Heart right ventricle (tissue), 16 donors: ENCODE measurements at regions not wholly inside any gene's neighbourhood (a gene's known extent, or its start where the extent isn't known, plus 50 kb on each side); places are given as distances from the start of the nearest gene placed in this dataset.

Source experiments
- ATAC-seq, 8 donors: fragments of 200-7000 bp; cut with Tn5 transposase; one replicate each; pipeline ENCODE4 v1.9.1; 2020; ENCODE audit warnings: mild to moderate bottlenecking in 8 of 8, moderate library complexity in 8 of 8, moderate number of reproducible peaks in 1 of 8
- DNase-seq, 2 donors: peaks; one replicate each; pipeline ENCODE4 v3.0.0-alpha.2; 2020
- H3K27ac ChIP-seq, 10 donors: fragments of 200-600 bp; sonication (generic) in 2 of 10; one replicate each; pipeline versions ENCODE4 v1.5.0 to v1.8.0; 2020 to 2022; ENCODE audit warnings: mild to moderate bottlenecking in 3 of 10
- H3K27me3 ChIP-seq, 7 donors: fragments of 200-600 bp; one replicate each; pipeline ENCODE4 v1.8.0; 2021 to 2022; ENCODE audit warnings: mild to moderate bottlenecking in 2 of 7
- H3K36me3 ChIP-seq, 9 donors: fragments of 200-600 bp; sonication (generic) in 1 of 9; one replicate each; pipeline versions ENCODE4 v1.5.0 to v1.8.0; 2020 to 2022; ENCODE audit warnings: mild to moderate bottlenecking in 2 of 9
- H3K4me1 ChIP-seq, 9 donors: fragments of 200-600 bp; sonication (generic) in 1 of 9; one replicate each; pipeline versions ENCODE4 v1.5.0 to v1.8.0; 2020 to 2022; ENCODE audit warnings: mild to moderate bottlenecking in 4 of 9
- H3K4me3 ChIP-seq, 10 donors: fragments of 200-600 bp; sonication (generic) in 2 of 10; one replicate each; pipeline versions ENCODE4 v1.5.0 to v1.8.0; 2020 to 2022; ENCODE audit warnings: mild to moderate bottlenecking in 7 of 10, moderate library complexity in 2 of 10
- H3K9me3 ChIP-seq, 11 donors: fragments of 200-600 bp in 10 of 11; sonication (generic) in 2 of 11; one replicate each; pipeline versions ENCODE4 v1.5.0 to v1.8.0; 2013 to 2022; ENCODE audit warnings: mild to moderate bottlenecking in 2 of 11, control low read depth in 1 of 11, moderate library complexity in 1 of 11
- WGBS, 2 donors: extraction: QIAGEN DNeasy Blood & Tissue Kit; methylation state at CpG; one replicate each; pipeline ENCODE4 v1.1.7; 2013; ENCODE audit warnings: inconsistent platforms in 1 of 2; 5-methylcytosine and 5-hydroxymethylcytosine counted together
- intact Hi-C, 10 donors: fragments of 100-400 bp; cut with DNase I; formaldehyde crosslinking; loops; one replicate each; pipeline versions ENCODE4 v1.11.1 to v1.14.2; 2022
- TF ChIP-seq, protein P1 (sequence below), 9 donors: fragments of 200-600 bp; sonication (generic) in 2 of 9; IDR thresholded peaks; one replicate each; pipeline versions ENCODE4 v1.5.0 to v1.8.0; 2021 to 2022; ENCODE audit warnings: antibody characterized with exemption in 9 of 9, mild to moderate bottlenecking in 5 of 9, moderate library complexity in 1 of 9
- donor health status: Arrhythmogenic right ventricular cardiomyopathy.
- donor health status: ischemic (EF 13 %, LVEDD 7.1; RV severe dilation, severe dysfunction).
- donor health status: healthy with polysubstance abuse.
- donor health status: DM: no; HTN: yes; CAD: no.
- donor health status: DM: no; HTN: no; CAD: no.
- donor health status: ischemic (EF 25% LVEDD 6.9; RV normal size, moderate dysfunction).
- donor health status: ischemic (EF 25% LVEDD 5.7; RV mildly dilated, moderate dysfunction).
- donor health status: healthy.
- donor health status: DM: yes; HTN: yes; CAD: no.
- donor health status: Ischemic cardiomyopathy.
- donor health status: ischemic (EF 35%, LVEDD 5.7; RV mildly dilated, moderate dysfunction).
- donor health status: nonischemic (EF 11% LVEDD 7.7; RV severe dilation, severe dysfunction).
- donor health status: DM: yes; HTN: yes; CAD: no.
- donor health status: PGD.
- donor health status: ischemic (EF 29% LVEDD 5.4; RV normal size, mild dysfunction).
- donor health status: nonischemic (EF 23%, LVEDD 6.1; RV moderate dilation, normal function).

DNA sequence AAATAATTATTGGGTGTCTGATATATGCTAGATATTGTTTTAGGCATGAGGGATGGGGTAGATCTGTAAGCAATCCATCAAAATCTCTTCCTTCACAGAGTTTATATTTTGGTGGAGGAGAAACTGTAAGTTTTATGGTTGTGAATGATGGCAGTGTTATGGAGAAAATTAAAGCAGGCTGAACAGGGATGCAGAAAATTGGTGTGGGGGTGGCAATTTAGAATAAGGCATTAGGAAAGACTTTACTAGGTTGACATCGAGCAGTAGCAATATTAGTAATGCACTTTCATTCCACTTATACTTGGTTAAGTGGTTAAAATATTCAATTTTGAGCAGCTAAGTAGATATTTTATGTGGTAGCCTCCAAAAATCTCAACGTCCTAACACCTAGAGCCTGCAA, 261.1 kb upstream of the SNX7 start:
- intact Hi-C loops = no loop called here
- WGBS, 2 donors = 80 to 94% methylated on average over 2 of the region's 2 CpGs
- Histone ChIP-seq H3K27me3 (no peaks in the 10 kb centered on the region), H3K4me3 (no peak overlapping the region), H3K9me3 (no peaks in the 10 kb centered on the region), H3K27ac (no peak overlapping the region), H3K4me1 (peaks cover 0 to 31% (median 0%) of the 10 kb centered on the region in 9 donors), H3K36me3 (no peaks in the 10 kb centered on the region)
- DNase-seq (no peak), ATAC-seq (no peak)
- TF ChIP-seq, protein P1, sequence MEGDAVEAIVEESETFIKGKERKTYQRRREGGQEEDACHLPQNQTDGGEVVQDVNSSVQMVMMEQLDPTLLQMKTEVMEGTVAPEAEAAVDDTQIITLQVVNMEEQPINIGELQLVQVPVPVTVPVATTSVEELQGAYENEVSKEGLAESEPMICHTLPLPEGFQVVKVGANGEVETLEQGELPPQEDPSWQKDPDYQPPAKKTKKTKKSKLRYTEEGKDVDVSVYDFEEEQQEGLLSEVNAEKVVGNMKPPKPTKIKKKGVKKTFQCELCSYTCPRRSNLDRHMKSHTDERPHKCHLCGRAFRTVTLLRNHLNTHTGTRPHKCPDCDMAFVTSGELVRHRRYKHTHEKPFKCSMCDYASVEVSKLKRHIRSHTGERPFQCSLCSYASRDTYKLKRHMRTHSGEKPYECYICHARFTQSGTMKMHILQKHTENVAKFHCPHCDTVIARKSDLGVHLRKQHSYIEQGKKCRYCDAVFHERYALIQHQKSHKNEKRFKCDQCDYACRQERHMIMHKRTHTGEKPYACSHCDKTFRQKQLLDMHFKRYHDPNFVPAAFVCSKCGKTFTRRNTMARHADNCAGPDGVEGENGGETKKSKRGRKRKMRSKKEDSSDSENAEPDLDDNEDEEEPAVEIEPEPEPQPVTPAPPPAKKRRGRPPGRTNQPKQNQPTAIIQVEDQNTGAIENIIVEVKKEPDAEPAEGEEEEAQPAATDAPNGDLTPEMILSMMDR (IDR thresholded peaks at IDR 0.05) = no peak

DNA sequence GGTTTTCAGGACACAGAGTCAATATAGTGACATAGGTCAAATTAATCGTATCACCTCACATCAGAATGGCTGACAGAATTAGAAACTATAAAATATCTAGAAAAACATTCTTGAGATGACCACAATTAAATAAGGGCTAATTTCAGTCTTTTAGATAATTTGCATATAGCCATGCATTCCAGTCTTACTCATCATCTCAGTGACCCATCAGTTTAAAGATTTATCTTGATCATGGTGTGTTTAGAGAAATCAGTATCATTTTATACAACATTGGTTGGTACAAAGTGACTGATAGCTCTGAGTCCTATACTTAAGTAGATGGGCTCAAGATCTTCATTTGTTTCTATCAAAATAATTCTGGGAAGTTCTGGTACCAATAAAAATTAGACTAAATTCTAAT, 262.3 kb upstream of the SNX7 start:
- no peak overlapping the region for H3K27ac ChIP-seq
- no peaks in the 10 kb centered on the region for H3K9me3 ChIP-seq
- no peak overlapping the region for H3K4me3 ChIP-seq
- no peaks in the 10 kb centered on the region for H3K27me3 ChIP-seq
- no peaks in the 10 kb centered on the region for H3K36me3 ChIP-seq
- 95 to 96% methylated on average over 1 of the region's 1 CpG for WGBS, 2 donors
- peaks cover 0 to 19% (median 0%) of the 10 kb centered on the region in 9 donors for H3K4me1 ChIP-seq
- intact Hi-C loops = no loop called here
- TF ChIP-seq, protein P1 (IDR thresholded peaks at IDR 0.05) = no peak
- ATAC-seq = no peak
- DNase-seq = no peak

DNA sequence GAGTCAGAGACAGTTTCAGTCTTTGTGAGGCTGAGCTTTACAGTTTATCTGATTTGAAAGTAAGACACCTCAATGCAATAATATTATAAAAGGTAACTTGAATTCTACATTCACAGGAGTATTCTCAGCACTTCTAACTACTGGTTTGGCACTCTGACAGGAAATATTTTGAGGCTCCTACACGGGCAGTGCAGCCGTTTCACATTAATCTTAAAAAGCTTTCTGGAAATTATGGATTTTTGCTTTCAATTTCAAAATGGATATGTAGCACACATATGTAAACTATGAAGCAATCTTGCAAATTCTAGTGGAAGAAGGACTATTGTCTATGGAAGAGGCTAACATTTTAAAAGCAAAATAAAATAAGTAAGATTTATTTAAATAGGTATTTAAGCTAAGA, 262.9 kb upstream of the SNX7 start:
- intact Hi-C loops = no loop called here
- H3K36me3 ChIP-seq = no peaks in the 10 kb centered on the region
- 33 to 36% methylated on average over 2 of the region's 2 CpGs for WGBS, 2 donors
- peaks cover 0 to 15% (median 0%) of the 10 kb centered on the region in 9 donors for H3K4me1 ChIP-seq
- H3K4me3 ChIP-seq = peak overlapping the region in 1 of 10 donors; percentile 5
- H3K27me3 ChIP-seq = no peaks in the 10 kb centered on the region
- H3K9me3 ChIP-seq = no peaks in the 10 kb centered on the region
- DNase-seq = no peak
- TF ChIP-seq, protein P1 (IDR thresholded peaks at IDR 0.05) = no peak
- no peak for ATAC-seq
- no peak overlapping the region for H3K27ac ChIP-seq

DNA sequence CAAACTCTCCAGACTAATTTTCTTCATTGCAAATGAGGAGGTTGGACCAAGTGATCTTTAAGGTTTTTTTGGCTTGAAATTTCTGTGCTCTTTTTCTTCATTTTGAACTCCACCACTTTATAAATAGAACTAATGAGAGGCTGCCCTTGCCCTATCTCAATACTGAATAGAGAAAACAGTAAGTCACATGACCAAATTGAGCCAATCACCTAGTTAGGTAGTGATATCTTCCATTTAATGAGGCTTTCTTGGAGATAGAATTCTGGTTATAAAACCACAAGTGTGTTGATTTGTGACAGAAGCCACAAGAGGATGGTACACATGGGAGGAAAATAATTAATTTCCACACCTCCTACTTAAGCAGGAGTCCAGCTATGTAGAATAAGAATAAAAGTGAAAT, 263.4 kb upstream of the SNX7 start:
- Histone ChIP-seq H3K36me3 (no peaks in the 10 kb centered on the region), H3K27ac (no peak overlapping the region), H3K4me1 (peaks cover 0 to 15% (median 0%) of the 10 kb centered on the region in 9 donors), H3K9me3 (no peaks in the 10 kb centered on the region), H3K27me3 (no peaks in the 10 kb centered on the region), H3K4me3 (no peak overlapping the region)
- TF ChIP-seq, protein P1 (IDR thresholded peaks at IDR 0.05) = no peak
- ATAC-seq (no peak), DNase-seq (no peak)
- intact Hi-C loops = no loop called here

DNA sequence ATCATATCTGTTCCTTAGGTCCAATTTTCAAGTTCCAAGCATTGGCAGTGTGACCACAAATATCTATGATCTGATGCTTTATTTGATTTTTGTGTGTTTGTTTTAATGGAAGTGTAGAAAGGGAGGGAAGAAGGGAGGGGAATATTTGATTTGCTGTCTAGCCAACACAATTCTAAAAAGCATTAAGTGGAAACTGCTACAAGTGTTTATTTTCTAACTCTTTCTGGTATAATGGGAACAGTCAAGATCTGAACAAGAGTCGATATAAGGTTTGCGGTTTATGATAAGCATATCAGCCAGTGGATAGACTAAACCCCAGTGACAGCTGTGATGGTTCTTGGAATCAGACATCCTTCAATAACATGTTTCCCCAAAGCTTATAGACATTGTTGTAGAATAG, 267.8 kb upstream of the SNX7 start:
- peaks cover 0 to 23% (median 0%) of the 10 kb centered on the region in 9 donors for H3K4me1 ChIP-seq
- H3K36me3 ChIP-seq = no peaks in the 10 kb centered on the region
- TF ChIP-seq, protein P1 (IDR thresholded peaks at IDR 0.05) = no peak
- DNase-seq (no peak), ATAC-seq (no peak)
- no peak overlapping the region for H3K4me3 ChIP-seq
- no peaks in the 10 kb centered on the region for H3K27me3 ChIP-seq
- WGBS, 2 donors = 71 to 77% methylated on average over 2 of the region's 2 CpGs
- H3K27ac ChIP-seq = no peak overlapping the region
- H3K9me3 ChIP-seq = no peaks in the 10 kb centered on the region
- intact Hi-C loops = no loop called here
